ENCODE measurements at regions not wholly inside any gene's neighbourhood (a gene's known extent, or its start where the extent isn't known, plus 50 kb on each side); places are given as distances from the start of the nearest gene placed in this dataset.

- H3K36me3 Mint-ChIP-seq (ENCODE audit: insufficient read depth, unreplicated experiment) = peaks cover 5% of the 10 kb centered on the region
- no peaks in the 10 kb centered on the region for H3K27me3 Mint-ChIP-seq (ENCODE audit: unreplicated experiment)
- peaks cover 3% of the 10 kb centered on the region for H3K9me3 Mint-ChIP-seq (ENCODE audit: low read depth, unreplicated experiment)
- peak overlapping the region; percentile 48 for H3K27ac Mint-ChIP-seq (ENCODE audit: unreplicated experiment)
- no TSS peak for BruUV-seq (replicated peaks)
- TF ChIP-seq CTCF (IDR thresholded peaks at IDR 0.05; ENCODE audit: unreplicated experiment) = no peak
- H3K4me3 Mint-ChIP-seq (ENCODE audit: low read depth, unreplicated experiment) = peak overlapping the region; percentile 24
- DNase-seq = peak; percentile 47
- CTCF ChIA-PET = no interaction called here
- intact Hi-C loops (cut with micrococcal nuclease; ENCODE audit: unreplicated experiment) = no loop called here
- H3K4me1 Mint-ChIP-seq (ENCODE audit: low read depth, unreplicated experiment) = peaks cover 37% of the 10 kb centered on the region
Measured at GRCh38 chr18:44393406-44393805, 287.3 kb upstream of the SETBP1 start.

DNA sequence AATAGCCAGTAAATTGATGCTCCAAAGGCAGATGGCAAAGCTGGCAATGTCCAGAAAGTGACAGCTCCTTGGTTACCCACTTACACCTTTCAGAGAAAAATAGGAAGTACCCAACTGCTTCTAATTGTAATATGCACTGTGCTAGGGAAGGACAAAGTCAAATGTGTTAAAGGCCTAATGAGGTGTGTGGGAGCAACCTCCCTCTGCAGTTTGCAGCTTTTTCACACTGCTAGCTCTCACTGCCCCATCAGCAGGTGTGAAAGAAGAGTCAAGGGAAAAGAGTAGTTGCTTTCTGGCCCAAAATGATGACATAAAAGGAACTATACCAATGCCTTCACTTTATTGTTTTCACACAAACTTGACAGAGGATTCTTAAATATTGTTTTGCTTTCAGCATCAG is 284.1 kb upstream of the SETBP1 start:
- BruUV-seq (replicated peaks) = no TSS peak
- intact Hi-C loops (cut with micrococcal nuclease; ENCODE audit: unreplicated experiment) = no loop called here
- no peak overlapping the region for H3K4me3 Mint-ChIP-seq (ENCODE audit: low read depth, unreplicated experiment)
- H3K36me3 Mint-ChIP-seq (ENCODE audit: insufficient read depth, unreplicated experiment) = peaks cover 5% of the 10 kb centered on the region
- DNase-seq = no peak
- H3K27ac Mint-ChIP-seq (ENCODE audit: unreplicated experiment) = no peak overlapping the region
- H3K9me3 Mint-ChIP-seq (ENCODE audit: low read depth, unreplicated experiment) = no peaks in the 10 kb centered on the region
- CTCF ChIA-PET = interaction anchor here (0.6 to 1.1 kb wide), 2 partner anchors 10 to 119 kb away, joined by 3 read pairs; no protein-coding TSS in a partner anchor
- H3K27me3 Mint-ChIP-seq (ENCODE audit: unreplicated experiment) = no peaks in the 10 kb centered on the region
- no peak for TF ChIP-seq CTCF (IDR thresholded peaks at IDR 0.05; ENCODE audit: unreplicated experiment)
- peaks cover 28% of the 10 kb centered on the region for H3K4me1 Mint-ChIP-seq (ENCODE audit: low read depth, unreplicated experiment)

DNA sequence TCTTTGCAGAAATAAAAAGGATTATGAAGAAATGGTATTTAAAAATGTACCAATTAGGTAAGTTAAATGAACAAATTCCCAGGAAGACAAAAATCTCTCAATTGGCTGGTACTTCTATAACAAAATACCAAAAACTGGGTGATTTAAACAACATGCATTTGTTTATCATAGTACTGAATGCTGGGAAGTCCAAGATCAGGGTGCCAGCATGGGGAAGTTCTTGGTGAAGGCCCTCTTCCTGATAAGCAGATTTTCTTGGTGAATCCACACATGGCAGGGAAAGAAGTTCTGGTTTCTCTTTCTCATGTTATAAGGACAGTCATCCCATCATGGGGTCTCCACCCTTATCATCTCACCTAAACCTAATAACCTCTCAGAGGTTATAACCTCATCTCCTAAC is 271.6 kb upstream of the SETBP1 start:
- intact Hi-C loops (cut with micrococcal nuclease; ENCODE audit: unreplicated experiment) = no loop called here
- Mint-ChIP-seq H3K27ac (ENCODE audit: unreplicated experiment) (no peak overlapping the region), H3K27me3 (ENCODE audit: unreplicated experiment) (no peaks in the 10 kb centered on the region), H3K4me3 (ENCODE audit: low read depth, unreplicated experiment) (no peak overlapping the region), H3K36me3 (ENCODE audit: insufficient read depth, unreplicated experiment) (no peaks in the 10 kb centered on the region), H3K4me1 (ENCODE audit: low read depth, unreplicated experiment) (no peaks in the 10 kb centered on the region), H3K9me3 (ENCODE audit: low read depth, unreplicated experiment) (peaks cover 2% of the 10 kb centered on the region)
- BruUV-seq (replicated peaks) = no TSS peak
- CTCF ChIA-PET = no interaction called here
- no peak for TF ChIP-seq CTCF (IDR thresholded peaks at IDR 0.05; ENCODE audit: unreplicated experiment)
- DNase-seq = no peak

DNA sequence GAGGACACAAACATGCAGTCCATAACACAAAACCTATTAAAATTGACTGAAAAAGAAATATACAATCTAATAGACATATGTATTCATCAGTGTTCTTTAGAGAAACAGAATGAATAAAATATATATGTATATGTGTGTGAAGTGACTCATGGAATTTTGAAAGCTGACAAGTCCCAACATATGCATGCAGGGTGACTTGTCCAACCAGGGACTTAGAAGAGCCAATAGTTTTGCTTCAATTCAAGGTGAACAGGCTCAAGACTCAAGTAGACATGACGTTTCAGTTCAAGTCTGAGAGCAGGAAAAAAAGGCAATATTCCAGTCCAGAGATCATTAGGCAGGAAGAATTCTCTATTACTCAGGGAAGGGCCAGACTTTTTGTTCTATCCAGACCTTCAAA is 271.2 kb upstream of the SETBP1 start:
- Mint-ChIP-seq H3K27me3 (ENCODE audit: unreplicated experiment) (no peaks in the 10 kb centered on the region), H3K4me1 (ENCODE audit: low read depth, unreplicated experiment) (no peaks in the 10 kb centered on the region), H3K9me3 (ENCODE audit: low read depth, unreplicated experiment) (peaks cover 2% of the 10 kb centered on the region), H3K4me3 (ENCODE audit: low read depth, unreplicated experiment) (no peak overlapping the region), H3K36me3 (ENCODE audit: insufficient read depth, unreplicated experiment) (no peaks in the 10 kb centered on the region), H3K27ac (ENCODE audit: unreplicated experiment) (no peak overlapping the region)
- DNase-seq = no peak
- TF ChIP-seq CTCF (IDR thresholded peaks at IDR 0.05; ENCODE audit: unreplicated experiment) = no peak
- BruUV-seq (replicated peaks) = no TSS peak
- intact Hi-C loops (cut with micrococcal nuclease; ENCODE audit: unreplicated experiment) = no loop called here
- CTCF ChIA-PET = no interaction called here

DNA sequence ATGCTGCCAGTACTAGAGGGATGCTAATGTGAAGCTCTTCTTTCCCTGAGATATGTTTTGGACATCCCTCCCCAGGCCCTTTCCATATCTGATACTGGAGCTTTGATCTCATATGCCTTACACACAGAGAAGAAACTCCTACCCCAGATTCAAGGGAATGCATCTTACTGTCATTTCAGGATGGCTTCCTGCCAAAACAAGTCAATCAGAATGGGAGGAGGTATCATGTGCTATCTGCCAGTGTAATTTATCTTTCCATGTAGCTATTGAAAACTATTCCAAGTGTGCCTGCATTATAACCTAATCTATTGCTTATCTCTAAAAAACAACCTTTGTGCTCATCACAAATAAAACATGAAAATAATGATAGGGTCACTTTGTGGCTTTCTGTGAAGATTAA is 269.9 kb upstream of the SETBP1 start:
- no peak overlapping the region for H3K4me3 Mint-ChIP-seq (ENCODE audit: low read depth, unreplicated experiment)
- H3K4me1 Mint-ChIP-seq (ENCODE audit: low read depth, unreplicated experiment) = no peaks in the 10 kb centered on the region
- TF ChIP-seq CTCF (IDR thresholded peaks at IDR 0.05; ENCODE audit: unreplicated experiment) = no peak
- H3K36me3 Mint-ChIP-seq (ENCODE audit: insufficient read depth, unreplicated experiment) = no peaks in the 10 kb centered on the region
- BruUV-seq (replicated peaks) = no TSS peak
- DNase-seq = no peak
- H3K27me3 Mint-ChIP-seq (ENCODE audit: unreplicated experiment) = no peaks in the 10 kb centered on the region
- intact Hi-C loops (cut with micrococcal nuclease; ENCODE audit: unreplicated experiment) = no loop called here
- peaks cover 2% of the 10 kb centered on the region for H3K9me3 Mint-ChIP-seq (ENCODE audit: low read depth, unreplicated experiment)
- CTCF ChIA-PET = no interaction called here
- no peak overlapping the region for H3K27ac Mint-ChIP-seq (ENCODE audit: unreplicated experiment)
